GM12874 (cell line): ENCODE measurements at regions not wholly inside any gene's neighbourhood (a gene's known extent, or its start where the extent isn't known, plus 50 kb on each side); places are given as distances from the start of the nearest gene placed in this dataset.

Experiments used
- TF ChIP-seq, protein P1 (sequence below): IDR thresholded peaks from 2 replicates; pipeline ENCODE4 v1.5.1; 2011; ENCODE audit warnings: low read depth, mild to moderate bottlenecking, control low read depth, low read length, moderate library complexity; ENCODE audit not compliant: insufficient read depth

DNA sequence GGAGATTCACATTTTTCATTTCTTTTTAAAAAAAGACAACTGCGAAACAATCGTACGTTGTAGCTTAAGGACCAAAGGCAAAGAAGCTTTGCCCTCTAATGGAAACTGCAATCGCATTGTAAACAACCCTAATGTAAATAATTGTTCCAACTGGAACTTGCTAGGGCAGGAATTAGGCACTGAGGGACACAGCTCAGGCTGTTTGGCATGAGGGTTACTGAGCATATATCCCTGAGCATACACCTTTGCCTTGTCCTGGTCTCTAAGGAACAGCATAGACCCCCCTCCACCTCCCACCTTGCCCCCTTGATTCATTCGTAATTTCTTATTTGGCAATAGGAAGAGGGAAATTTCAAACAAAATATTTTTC is 396.4 kb downstream of the LNPK start:
- TF ChIP-seq, protein P1, sequence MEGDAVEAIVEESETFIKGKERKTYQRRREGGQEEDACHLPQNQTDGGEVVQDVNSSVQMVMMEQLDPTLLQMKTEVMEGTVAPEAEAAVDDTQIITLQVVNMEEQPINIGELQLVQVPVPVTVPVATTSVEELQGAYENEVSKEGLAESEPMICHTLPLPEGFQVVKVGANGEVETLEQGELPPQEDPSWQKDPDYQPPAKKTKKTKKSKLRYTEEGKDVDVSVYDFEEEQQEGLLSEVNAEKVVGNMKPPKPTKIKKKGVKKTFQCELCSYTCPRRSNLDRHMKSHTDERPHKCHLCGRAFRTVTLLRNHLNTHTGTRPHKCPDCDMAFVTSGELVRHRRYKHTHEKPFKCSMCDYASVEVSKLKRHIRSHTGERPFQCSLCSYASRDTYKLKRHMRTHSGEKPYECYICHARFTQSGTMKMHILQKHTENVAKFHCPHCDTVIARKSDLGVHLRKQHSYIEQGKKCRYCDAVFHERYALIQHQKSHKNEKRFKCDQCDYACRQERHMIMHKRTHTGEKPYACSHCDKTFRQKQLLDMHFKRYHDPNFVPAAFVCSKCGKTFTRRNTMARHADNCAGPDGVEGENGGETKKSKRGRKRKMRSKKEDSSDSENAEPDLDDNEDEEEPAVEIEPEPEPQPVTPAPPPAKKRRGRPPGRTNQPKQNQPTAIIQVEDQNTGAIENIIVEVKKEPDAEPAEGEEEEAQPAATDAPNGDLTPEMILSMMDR: no peak

DNA sequence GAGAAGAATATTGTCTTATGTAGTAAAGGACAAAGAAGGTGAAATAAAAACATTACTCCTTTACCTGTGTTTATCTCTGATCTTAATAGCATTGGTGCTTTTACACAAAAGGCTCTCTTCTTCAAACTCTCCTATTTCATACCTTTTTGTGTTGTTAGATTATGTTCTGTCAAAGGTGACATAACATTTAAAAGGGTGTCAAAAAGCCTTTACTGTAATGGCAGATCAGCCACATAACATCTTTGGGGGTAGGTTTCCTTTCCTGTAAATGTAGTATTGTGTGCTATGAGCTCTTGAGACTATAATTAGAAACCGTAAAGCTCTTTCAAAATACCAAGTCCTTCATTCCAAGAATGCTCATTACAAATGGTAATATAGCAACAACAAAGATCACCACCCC is 400.1 kb downstream of the LNPK start:
- TF ChIP-seq, protein P1: no peak

DNA sequence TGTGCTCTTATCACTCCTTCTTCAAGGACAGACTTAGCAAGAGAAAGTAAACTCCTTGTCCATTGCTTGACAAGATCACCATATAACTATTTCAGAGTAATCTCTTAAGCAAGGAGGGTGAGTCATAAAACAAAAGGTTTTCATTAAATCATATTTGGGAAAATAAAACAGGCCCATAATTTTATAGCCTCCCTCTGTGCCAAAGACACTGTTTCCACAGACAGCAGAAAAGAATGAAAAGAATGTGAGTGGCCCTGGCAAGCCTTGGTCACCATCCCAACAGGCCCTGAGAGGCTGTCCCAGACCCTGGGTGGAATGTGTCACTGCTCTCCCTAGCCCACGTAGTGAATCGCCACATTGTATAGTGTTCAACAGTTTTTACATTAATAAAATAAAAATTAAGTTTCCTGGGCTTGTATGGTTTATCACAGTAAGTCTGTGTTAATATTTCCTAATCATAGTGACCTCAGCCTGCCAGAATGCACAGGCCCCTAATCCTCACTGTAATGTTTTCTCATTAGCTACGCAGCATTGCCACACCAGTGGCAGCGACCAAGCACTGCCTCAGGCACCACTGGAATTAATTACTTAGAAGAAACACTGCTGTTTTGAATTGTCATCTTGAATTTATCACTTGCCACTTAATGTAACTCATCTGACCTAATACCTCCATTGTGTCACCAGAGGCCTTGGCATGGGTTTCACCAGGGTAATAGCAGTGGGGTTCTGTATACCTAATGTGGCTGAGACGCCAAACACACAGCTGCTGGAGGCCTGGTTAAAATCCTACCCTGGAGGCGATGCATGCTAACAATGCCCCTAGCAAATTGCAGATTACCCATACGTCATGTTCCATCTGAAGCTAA is 401.9 kb downstream of the LNPK start:
- TF ChIP-seq, protein P1: no peak

DNA sequence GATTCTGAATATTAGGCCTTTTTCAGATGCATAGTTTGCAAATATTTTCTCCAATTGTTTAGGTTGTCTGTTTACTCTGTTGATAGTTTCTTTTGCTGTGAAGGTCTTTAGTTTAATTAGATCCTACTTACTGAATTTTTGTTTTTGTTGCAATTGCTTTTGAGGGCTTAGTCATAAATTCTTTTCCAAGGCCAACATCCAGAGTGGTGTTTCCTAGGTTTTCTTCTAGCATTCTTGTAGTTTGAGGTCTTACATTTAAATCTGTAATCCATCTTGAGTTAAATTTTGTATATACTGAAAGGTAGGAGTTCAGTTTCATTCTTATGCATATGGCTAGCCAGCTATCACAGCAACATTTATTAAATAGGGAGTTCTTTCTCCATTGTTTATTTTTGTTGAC is 404.8 kb downstream of the LNPK start:
- TF ChIP-seq, protein P1: no peak

DNA sequence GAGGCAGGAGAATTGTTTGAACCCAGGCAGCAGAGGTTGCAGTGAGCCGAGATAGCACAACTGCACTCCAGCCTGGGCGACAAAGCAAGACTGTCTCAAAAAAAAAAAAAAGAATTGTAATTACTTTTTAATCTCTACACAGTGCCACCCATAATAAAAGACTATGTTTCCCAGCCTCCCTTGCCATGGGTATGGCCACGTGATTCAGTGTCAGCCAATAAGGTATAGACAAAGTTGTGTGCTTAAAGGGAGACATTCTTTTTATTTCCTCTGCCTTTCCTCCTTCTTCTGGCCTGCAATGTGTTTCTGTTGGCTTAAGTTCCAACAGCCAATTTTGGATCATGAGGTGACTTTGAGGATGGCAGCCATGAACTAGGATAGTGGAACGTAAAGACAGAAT is 406.9 kb downstream of the LNPK start:
- TF ChIP-seq, protein P1: no peak

DNA sequence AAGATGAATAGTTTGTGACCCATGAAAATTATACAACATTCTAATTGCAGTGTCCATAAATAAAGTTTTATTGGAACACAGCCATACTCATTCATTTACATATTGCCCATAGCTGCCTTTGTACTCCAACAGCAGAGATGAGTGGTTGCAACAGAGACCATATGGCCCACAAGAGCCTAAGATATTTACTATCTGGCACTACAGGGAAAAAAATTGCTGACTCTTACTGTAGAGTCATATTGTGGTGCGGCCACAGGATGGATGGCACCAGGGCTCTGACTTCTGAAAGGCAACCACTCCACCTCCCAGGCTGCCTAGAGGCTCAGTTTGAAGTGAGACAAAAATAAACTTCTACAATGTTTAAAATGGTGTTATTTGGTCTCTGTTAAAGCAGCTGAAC is 404.0 kb upstream of the ATP5MC3 start:
- TF ChIP-seq, protein P1: no peak

DNA sequence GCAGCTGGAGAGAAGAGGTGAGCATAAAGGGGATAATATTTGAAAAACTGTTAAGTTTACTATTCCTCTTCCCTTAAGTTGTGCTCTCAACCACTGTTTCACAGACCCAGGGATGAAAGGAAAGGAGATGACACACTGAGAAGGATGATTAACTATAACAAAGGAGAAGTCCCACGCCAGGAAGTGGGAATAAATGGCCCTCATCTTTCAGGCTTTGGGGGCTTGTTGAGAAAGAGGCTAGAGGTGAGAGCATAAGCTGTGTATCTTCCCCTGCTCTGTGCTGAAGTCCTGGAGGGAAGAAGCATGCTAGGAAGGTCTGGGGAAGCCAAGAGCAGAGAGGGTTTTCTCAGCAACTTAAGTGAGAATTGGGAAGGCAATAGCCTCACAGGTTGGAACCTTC is 399.1 kb upstream of the ATP5MC3 start:
- TF ChIP-seq, protein P1: no peak

DNA sequence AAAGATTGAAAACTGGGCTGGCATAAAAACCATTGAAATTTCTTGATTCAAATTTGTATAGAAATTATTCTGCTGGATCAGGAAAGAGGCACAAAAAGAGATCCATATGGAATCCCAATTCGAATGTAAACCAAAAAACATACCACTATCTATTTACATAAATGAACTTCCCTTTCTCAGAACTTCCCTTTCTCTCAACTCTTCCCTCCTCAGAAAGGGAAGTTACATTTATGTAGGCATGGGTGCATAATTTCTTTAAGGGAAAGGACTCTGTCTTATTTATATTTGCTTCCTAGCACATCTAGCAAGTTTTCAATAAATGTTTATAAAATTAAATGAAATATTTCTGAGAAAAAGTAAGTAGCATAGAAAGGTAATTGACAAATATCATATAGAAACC is 398.1 kb upstream of the ATP5MC3 start:
- TF ChIP-seq, protein P1: no peak
